SK-N-MC (cell line): ENCODE measurements at regions not wholly inside any gene's neighbourhood (a gene's known extent, or its start where the extent isn't known, plus 50 kb on each side); places are given as distances from the start of the nearest gene placed in this dataset.

Source experiments
- EZH2 ChIP-seq: fragments of 200-600 bp; sonication (generic); IDR thresholded peaks from one replicate; pipeline ENCODE4 v1.6.1; 2017; ENCODE audit warnings: antibody characterized with exemption
- FOXP2 ChIP-seq: optimal IDR thresholded peaks from 2 replicates; pipeline ENCODE3; 2011; ENCODE audit warnings: mild to moderate bottlenecking, moderate library complexity; ENCODE audit not compliant: insufficient read depth; ENCODE audit errors: extremely low read length, control extremely low read depth
- POLR2AphosphoS5 ChIP-seq: IDR thresholded peaks from 2 replicates; pipeline ENCODE4 v1.6.1; 2012; ENCODE audit warnings: mild to moderate bottlenecking, low read depth, low read length, borderline replicate concordance

GRCh38 chr13:102487330-102487729, 85.5 kb upstream of the FGF14 start:
- TF ChIP-seq EZH2 (no peak), POLR2AphosphoS5 (no peak), FOXP2 (no peak)
